GM21526 (cell line): ENCODE measurements at regions not wholly inside any gene's neighbourhood (a gene's known extent, or its start where the extent isn't known, plus 50 kb on each side); places are given as distances from the start of the nearest gene placed in this dataset.

ENCODE experiments used
- ATAC-seq: cut with Tn5 transposase; IDR thresholded peaks from one replicate; pipeline ENCODE4 v1.9.1; 2021; ENCODE audit warnings: moderate library complexity; ENCODE audit not compliant: unreplicated experiment, low FRiP score

DNA sequence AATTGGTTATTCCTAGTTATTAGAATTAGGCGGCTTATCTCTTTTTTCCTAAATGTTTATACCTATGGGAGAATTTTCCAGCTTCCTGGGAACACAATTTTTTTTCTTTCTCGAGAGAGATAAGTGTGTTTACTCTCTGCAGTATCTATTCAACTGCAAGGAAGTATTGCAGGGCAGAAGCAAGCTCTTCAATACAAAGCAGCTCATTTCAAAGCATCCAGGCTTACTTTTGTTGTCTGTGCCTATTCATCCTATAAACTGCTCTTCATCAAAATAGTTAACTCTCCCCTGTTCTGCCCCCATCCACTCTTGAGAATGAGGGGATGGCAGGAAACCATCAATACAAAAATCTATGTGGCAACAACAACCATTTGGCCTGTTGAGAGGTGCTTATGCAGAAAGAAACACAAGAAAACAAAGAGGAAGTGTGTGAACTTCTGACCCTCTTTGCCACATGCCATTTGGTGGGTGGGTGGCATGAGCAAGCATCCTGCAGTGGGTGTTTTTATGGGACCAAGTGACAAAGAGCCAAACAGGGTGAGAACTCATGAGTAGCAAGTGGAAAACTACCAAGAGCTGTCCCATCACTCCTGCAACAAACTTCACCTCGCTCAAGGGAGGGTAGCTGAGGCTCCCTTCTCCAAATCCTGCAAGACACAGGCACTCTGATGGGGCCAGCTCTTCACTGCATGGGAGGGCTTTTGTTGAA, 50.6 kb upstream of the MRPS6 start:
- no peak for ATAC-seq

DNA sequence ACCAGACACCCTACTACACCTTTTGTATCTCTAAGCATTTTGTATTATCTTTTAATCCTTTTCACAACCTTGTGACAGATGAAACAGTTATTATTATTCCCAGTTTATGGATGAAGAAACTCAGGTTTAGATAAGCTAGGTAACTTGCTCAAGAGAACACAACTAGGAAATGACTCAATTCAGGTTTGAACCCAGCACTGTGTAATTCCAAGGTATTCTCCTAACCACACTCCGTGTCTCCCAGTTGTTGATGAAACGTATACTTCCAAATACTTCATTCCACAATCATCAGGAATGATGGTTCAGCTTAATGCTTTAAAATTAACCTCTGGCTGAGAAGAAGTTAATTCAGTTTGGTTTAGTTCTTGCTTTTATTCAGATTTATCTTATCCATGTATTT, 51.7 kb upstream of the MRPS6 start:
- ATAC-seq = no peak

DNA sequence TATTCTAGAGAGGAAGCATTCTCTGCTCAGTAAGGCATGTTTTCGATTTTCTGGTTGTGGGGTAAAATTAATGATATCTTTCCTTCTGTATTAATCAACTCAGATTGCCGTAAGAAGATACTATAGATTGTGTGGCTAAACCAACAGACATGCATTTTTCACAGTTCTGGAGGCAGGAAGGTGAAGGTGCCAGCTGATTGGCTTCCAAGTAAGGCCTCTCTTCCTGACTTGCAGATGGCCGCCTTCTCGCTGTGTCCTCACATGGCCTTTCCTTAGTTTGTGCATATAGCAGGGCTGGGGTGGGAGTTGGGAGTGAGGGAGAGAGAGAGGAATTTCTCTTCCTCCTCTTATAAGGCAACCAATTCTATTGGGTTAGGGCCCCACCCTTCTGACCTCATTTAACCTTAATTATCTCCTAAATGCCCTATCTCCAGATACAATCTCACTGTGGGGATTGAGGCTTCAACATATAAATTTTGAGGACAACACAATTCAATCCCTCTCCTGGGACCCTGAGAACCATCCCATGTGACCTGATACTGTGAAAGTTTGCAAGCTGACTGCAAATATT, 52.3 kb upstream of the MRPS6 start:
- no peak for ATAC-seq

DNA sequence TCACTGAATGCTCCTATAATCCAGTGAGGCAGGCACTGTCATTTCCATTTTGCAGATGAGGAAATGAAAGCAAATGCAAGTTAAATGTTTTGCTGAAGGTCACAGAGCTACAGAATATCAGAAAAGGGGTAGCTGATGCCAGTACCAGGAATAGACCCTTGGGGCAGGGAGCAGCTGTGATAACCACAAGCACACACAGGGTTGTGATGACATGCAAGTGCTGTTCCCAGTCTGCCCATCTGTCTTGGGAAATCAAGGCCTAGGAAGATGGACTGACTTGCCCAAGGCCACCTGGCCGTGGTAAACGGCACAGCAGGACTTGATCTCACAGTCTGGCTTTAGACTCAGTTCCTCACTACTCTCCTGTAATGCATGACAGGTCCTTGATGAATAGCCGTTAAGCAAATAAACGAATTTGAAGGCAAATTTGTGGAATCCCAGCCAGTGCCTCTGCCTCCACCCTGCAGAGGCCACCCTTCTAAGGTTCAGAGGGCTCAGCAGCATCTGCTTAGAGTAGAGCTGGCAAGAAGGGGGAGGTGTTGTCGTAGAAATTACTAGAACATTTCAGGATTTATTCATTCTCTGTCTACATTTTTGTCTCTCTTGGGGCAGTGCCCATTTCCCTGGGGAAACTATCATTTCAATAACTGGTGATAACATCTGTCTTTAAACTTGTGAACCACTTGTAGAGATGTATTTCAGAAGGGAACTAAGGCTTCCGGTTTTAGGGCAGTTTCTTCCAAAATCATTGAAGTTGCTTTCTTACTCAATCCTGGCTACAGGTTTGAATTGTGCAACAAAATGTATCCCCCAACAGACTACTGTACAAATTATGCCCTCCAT, 53.2 kb upstream of the MRPS6 start:
- peak; percentile 44 for ATAC-seq

DNA sequence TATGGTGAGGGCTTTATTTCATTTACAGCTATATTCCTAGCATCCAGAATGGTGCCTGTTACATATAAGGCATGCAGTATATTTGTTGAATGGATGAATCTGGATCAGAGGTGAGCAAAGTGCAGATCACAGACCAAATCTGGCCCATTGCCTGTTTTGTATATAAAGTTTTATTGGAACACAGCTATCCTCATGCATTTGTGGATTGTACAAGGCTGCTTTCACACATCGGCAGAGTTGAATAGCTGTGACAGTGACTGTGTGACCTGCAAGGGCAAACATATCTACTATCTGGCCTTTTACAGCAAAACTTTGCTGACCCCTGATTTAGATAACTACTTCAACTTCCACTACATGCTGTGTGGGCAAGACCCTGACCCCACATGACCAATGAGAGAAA, 54.0 kb upstream of the MRPS6 start:
- ATAC-seq = no peak

DNA sequence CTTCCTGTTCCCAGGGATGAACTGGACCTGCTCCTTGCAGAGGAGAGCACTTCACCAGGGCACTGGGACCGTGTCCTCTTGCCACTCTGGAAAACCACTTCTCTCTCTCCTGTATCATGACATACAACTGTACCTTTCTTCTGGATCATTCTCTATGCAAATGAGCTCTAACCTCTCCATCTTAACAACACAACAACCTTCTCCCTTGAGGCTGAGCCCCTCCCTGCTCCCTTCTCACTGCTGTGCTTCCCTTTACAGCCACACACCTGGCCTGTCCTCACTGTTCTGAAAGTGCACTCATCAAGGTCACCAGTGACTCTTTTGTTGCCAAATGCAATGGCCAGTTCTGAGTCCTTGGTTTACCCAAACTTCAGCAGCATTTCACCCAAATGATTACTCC, 54.5 kb upstream of the MRPS6 start:
- ATAC-seq = no peak

DNA sequence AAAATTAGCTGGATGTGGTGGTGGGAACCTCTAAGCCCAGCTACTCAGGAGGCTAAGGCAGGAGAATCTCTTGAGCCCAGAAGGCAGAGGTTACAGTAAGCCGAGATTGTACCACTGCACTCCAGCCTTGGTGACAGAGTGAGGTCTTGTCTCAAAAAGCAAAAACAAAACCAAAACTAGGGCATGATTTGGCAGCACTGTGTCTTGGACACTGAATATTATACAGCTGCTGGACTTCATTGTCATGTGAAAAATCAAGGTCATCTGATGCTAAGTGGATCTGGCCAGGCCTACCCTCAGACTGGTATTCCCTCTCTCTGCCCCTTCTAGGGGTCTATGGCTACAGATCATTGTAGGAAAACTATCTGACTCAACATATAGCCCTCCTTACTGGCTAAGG, 55.2 kb upstream of the MRPS6 start:
- no peak for ATAC-seq

DNA sequence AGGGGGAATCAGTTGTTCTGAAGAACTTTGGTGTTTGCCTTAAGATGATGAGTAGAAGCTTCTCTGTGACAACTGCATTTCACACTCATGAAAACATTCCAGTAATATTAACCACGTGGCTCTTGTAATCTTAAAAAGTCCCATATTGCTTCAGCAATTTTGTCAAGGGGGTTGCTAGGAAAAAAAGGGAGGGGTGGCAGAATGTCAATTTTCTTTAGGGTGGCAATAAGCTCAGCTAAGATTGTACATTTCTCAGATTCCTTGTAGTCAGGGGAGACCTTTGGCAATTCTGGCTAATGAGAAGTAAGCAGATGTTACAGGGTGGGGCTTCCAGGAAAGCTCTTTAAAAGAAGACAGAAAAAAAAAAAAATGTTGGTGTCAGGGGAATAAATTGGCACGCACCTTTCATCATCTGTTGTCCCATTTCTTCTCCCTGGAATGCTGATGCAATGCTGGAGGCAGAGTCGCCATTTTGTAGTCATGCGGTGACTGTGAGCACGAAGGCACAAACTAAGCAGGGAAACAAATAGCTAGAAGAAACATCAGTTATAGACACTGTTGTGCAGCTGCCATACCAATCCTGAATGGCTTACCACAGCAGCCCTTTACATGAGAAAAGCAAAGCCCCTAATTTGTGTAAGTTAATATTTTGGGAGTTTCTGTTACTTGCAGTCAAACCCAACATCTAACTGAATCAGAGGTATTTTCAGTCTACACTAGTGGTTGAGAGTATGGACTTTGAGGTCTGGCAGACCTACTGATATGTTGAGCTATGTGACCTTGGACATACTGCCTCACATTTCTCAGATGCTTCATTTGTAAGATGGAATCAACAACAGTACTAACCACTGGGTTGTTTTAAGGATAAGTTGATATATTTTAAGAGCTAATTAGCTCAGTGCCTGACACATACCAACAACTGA, 56.1 kb upstream of the MRPS6 start:
- no peak for ATAC-seq

DNA sequence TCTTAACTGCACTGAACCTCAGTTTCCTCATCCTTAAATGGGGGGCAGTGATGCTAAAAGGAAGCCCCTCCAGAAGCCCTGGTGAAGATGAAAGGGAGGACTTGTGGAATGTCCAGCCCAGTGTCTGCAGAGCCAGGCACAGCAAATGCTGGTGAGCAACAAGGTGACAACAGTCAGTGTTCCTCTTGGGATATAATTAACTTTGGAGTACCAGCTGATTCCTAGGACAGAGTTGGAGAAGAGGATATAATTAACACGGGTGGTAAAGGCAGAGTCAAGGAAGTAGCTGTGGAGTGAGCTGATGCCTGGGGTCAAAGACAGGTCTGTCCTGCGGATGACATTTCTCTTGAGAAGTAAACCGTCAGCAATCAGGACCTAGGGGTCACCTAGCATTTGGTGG, 60.7 kb upstream of the MRPS6 start:
- ATAC-seq = no peak

DNA sequence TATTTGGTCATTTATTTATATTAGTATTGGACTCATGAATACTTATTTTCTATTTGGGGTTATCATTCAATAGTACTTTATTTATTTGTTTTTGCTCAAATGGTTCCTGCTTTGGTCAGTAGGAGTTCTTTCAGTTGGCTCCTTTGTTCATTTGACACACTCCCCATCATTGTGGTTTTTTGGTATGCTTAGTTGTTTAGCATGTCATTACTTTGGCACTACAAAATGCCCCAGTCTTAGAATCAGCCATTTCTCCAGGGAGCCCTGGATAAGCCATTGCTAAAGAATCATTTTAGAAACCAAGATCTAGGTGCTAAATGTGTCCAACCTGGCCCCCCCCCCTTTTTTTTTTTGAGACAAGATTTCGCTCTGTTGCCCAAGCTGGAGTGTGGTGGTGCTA, 61.7 kb upstream of the MRPS6 start:
- ATAC-seq = no peak

DNA sequence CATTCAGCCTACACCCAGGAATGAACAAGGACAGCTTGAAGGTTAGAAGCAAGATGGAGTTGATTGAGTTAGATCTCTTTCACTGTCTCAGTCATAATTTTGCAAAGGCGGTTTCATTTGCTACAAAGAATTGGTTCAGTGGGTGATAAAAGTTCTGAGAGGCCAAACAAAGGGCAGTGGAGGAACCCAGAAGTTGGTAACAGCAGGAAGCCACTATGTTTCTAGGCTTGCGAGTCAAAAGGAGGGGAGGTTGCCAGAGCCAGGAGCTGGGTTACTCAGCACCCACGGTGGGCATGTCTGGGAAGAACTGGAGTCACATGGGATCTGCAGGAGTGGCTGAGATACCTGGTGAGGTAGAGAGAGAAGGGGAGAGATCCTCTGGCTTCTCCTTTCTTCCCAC, 64.2 kb upstream of the MRPS6 start:
- no peak for ATAC-seq

DNA sequence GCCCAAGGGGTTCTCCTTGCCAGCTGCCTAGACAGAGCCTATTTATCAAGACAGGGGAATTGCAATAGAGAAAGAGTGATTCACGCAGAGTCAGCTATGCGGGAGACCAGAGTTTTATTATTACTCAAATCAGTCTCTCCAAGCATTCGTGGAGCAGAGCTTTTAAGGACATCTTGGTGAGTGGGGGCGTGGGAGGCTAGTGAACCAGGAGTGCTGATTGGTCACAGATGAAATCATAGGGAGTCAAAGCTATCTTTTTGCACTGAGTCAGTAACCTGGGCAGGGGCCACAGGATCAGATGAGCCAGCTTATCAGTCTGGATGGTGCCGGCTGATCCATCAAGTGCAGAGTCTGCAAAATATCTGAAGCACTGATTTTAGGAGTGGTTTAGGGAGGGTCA, 64.8 kb upstream of the MRPS6 start:
- ATAC-seq = no peak

DNA sequence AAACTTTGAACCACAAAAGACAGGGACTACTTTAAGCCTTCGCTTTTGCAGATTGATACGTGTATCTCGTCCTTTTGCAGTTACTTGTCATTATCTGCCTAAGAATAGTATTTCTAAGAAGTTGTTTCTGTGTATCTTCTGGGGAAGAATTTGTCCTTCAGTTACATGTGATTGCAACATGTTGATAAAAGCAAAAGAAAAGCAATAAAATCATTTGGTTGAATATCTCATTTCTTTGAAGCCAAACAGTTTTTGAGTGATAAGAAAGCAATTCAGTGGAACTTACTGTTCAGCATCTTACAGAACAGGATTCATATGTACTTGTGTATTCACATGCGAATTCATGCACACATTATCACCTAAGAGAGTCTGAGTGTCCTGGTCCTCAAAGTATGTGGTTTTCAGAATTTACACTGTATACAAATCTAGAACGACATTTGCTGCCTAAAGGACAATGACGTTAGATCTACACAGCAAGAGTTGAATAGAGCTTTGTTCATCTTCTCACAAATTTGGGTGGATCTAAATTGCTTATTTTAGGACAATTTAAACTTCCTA, 66.7 kb upstream of the MRPS6 start:
- no peak for ATAC-seq

DNA sequence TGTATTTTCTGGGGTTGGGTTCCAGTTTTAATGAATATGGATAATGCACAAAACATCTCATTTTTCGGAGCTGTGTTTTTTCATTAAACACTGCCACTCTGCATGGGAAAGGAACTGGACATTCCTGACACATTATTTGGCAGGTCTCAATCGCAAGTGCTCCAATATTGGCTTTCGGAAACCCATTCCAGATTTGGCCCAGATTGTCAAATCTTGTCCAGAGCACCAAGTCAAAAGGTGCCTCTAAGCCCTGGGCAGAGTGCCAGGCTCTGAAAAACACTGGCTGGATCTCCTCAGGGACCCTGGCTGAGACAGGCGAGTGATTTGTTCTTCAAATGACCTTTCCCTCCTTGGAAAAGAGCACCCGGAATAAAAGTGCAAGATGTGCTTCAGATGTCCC, 68.4 kb upstream of the MRPS6 start:
- no peak for ATAC-seq

DNA sequence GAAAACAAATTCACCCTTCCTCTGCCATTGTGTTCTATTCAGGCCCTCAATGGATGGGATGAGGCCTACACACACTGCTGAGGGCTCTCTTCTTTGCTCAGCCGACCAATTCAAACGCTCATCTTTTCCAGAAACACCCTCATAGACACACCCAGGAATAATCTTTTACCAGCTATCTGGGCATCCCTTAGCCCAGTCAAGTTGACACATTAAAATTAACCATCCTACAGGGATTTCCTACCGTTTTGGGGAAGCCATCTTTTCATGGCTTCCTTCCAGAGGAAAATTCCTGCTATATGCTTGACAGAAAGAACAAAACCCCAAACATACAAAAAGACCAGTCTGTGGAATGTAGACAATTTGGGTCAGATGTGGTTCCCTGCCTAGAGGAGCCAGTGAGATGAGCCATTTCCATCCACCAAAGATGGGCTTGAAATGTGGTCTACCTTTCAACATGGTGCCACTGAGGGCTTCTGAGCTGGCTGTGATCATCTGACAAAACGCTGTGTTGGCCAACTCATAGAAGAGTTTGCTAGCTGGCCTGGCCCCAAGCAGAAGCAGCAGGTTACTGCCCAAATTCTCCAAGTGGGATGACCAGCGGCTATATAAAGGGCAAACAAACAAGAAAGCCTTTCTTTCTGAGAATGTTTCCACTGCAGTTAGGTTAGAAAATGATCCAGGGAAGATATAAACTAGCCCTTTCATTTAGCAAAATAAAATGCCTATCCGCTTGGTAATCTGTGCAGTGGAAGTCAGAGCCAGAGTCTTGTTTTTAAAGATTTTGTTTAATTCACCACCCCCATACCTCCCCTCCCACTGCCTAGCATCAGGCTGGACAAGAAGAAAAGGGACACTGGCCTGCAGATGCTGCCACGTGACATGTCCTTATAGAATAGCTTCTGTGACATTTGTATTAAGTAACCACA, 69.1 kb upstream of the MRPS6 start:
- no peak for ATAC-seq

DNA sequence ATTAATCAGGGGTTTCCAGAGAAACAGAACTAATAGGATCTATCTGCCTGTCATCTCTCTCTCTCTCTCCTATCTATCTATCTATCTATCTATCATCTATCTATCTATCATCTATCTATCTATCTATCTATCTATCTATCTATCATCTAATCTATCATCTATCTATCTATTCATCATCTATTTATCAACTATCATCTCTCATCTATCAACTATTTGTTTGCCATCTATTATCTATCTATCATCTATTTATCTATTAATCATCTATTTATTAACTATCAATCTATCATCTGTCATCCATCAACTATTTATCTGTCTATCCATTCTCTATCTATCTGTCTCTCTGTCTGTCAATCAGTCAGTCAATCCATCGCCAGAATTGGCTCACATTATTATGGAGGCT, 70.0 kb upstream of the MRPS6 start:
- no peak for ATAC-seq

DNA sequence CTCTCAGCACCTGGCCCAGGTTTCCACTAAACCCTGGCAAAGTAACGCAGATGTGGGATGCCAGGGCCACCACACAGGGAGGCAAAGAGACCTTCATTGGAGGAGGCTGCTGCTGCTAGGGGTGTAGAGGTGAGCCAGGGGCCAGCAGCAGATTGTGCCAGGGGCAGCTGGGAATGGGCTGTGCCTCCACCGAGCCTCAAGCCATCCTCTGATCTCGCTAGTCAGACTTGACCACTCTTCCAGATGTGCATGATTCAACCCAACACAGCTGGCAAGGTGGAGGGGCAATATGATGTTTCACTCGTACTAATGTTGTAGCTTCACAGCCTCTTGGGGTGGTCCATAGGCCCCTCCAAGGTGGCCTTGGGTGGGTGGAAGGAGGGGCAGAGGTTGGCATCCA, 73.0 kb upstream of the MRPS6 start:
- ATAC-seq = no peak

DNA sequence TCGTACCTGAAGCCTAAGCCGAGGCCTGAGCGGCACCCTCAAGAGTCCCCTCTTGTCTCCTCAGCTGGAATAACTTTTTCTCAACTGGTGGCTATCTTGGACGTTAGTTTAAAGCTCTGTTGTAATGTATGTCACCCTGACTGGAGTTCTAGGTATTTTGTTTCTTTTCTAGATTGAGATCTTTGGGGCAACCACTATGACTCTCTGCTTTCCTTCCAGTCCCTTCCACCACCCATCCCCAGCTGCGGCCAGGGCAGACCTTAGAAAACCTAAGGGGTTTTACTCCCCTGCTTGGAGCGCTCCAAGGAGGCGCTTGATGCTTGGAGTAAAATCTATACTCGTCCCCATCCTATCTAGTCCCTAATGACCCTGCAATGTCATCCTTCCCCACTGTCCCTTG, 74.6 kb upstream of the MRPS6 start:
- ATAC-seq = no peak

DNA sequence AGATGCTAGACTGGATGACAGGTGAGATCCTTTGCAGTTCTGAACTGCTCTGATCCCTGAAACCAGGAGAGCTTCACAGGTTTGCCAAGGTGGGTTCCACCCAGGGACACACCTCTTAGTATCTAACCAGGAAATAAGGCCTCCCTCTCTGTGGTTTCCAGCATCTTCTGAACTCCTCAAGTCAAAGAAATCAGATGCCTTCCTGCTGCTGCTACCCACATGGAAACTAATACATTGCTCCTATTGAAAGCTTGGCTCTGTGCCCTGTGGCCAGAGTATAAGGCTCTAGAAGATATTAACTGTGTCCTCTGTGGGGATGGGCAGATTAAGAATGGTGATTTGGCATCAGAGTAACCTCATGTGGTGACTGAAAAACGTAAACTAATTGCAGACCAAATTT, 75.0 kb upstream of the MRPS6 start:
- no peak for ATAC-seq

DNA sequence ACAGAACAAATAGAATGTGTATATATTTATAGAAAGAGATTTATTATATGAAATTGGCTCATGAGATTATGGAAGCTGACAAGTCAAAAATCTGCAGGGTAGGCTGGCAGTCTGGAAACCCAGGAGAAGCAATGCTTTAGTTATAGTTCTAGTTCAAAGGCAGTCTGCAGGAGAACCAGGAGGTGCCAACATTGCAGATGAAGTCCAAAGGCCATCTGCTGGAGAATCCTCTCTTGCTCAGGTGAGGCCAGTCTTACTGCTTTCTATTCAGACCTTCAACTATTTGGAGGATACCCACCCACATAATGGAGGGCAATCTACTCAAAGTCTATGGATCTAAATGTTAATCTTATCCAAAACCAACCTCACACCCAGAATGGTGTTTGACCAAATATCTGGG, 75.9 kb upstream of the MRPS6 start:
- no peak for ATAC-seq
